SK-N-MC (cell line): ENCODE measurements at regions not wholly inside any gene's neighbourhood (a gene's known extent, or its start where the extent isn't known, plus 50 kb on each side); places are given as distances from the start of the nearest gene placed in this dataset.
A peak's percentile ranks its signal among the peaks of the same experiment; 100 is the strongest.

Experiments
- DNase-seq: peaks from one replicate; pipeline ENCODE4 v3.0.0-alpha.2; 2011; ENCODE audit warnings: low read depth, low spot score
- H3K27ac ChIP-seq: fragments of 200-600 bp; sonication (generic); 2 replicates; pipeline ENCODE4 v1.5.1; 2016; ENCODE audit warnings: mixed run types
- H3K36me3 ChIP-seq: fragments of 200-600 bp; sonication (generic); 2 replicates; pipeline ENCODE4 v1.6.1; 2017; ENCODE audit warnings: antibody characterized with exemption, low read length, mixed read lengths; ENCODE audit not compliant: insufficient read depth
- H3K4me3 ChIP-seq: fragments of 200-600 bp; sonication (generic); 2 replicates; pipeline ENCODE4 v1.5.1; 2016
- H3K9ac ChIP-seq: fragments of 200-600 bp; sonication (generic); 2 replicates; pipeline ENCODE4 v1.8.0; 2017; ENCODE audit warnings: mixed run types, mixed read lengths; ENCODE audit not compliant: insufficient read length
- H3K9me3 ChIP-seq: fragments of 200-600 bp; sonication (generic); 2 replicates; pipeline ENCODE4 v1.6.1; 2017; ENCODE audit warnings: low read depth, mild to moderate bottlenecking, antibody characterized with exemption, low read length, moderate library complexity, mixed read lengths
- EZH2 ChIP-seq: fragments of 200-600 bp; sonication (generic); IDR thresholded peaks from one replicate; pipeline ENCODE4 v1.6.1; 2017; ENCODE audit warnings: antibody characterized with exemption
- FOXP2 ChIP-seq: optimal IDR thresholded peaks from 2 replicates; pipeline ENCODE3; 2011; ENCODE audit warnings: mild to moderate bottlenecking, moderate library complexity; ENCODE audit not compliant: insufficient read depth; ENCODE audit errors: extremely low read length, control extremely low read depth
- POLR2AphosphoS5 ChIP-seq: IDR thresholded peaks from 2 replicates; pipeline ENCODE4 v1.6.1; 2012; ENCODE audit warnings: mild to moderate bottlenecking, low read depth, low read length, borderline replicate concordance

- Histone ChIP-seq H3K4me3 (no peak overlapping the region), H3K9ac (peak overlapping the region; percentile 35), H3K36me3 (no peaks in the 10 kb centered on the region), H3K27ac (no peak overlapping the region), H3K9me3 (no peaks in the 10 kb centered on the region)
- DNase-seq: no peak
- TF ChIP-seq POLR2AphosphoS5 (no peak), FOXP2 (no peak), EZH2 (no peak)
These were observed 60.6 kb upstream of the HS6ST1 start for GRCh38 chr2:128379021-128380015.

DNA sequence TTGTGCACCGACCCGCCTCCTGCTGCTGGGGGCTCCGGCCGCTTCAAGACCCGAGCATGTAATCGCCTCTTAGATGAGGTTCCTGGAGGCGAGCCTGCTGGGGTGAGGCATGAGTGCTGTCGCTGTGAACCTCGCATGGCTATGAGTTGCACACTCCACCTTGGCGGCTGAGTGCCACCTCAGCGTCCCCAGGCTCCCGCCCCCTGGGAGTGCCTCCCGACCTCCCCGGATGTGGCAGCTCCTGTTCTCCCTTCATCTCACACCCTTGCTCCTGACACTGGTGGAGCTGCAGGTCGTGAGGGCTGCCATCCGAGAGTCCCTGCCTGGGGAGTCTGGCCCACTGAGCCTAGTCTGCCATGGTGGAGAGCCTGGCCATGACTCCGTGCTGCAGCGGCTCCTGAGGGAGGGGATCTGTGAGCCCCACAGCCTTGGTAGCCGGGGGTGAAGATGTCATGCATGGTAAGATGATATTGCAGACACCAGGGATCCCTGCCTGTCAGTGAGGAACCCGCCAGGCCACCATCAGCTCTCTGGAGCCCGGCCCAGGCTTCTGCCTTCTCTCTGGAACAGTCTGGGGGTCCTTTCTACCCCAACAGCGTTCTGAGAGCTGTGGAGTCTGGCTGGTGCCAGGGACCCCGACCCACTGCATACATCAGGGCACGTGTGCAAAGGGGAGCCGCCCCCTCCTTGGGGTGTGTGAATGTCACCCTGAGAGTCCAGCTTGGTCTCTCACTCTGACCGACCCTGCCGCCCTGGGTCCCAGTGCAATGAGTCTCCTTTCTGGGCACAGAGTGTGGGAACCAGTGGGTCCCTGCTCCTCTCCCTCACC is 61.6 kb upstream of the HS6ST1 start:
- H3K4me3 ChIP-seq: no peak overlapping the region
- no peaks in the 10 kb centered on the region for H3K9me3 ChIP-seq
- H3K9ac ChIP-seq: no peak overlapping the region
- no peak for DNase-seq
- no peaks in the 10 kb centered on the region for H3K36me3 ChIP-seq
- H3K27ac ChIP-seq: no peak overlapping the region
- TF ChIP-seq EZH2 (no peak), FOXP2 (no peak), POLR2AphosphoS5 (no peak)

DNA sequence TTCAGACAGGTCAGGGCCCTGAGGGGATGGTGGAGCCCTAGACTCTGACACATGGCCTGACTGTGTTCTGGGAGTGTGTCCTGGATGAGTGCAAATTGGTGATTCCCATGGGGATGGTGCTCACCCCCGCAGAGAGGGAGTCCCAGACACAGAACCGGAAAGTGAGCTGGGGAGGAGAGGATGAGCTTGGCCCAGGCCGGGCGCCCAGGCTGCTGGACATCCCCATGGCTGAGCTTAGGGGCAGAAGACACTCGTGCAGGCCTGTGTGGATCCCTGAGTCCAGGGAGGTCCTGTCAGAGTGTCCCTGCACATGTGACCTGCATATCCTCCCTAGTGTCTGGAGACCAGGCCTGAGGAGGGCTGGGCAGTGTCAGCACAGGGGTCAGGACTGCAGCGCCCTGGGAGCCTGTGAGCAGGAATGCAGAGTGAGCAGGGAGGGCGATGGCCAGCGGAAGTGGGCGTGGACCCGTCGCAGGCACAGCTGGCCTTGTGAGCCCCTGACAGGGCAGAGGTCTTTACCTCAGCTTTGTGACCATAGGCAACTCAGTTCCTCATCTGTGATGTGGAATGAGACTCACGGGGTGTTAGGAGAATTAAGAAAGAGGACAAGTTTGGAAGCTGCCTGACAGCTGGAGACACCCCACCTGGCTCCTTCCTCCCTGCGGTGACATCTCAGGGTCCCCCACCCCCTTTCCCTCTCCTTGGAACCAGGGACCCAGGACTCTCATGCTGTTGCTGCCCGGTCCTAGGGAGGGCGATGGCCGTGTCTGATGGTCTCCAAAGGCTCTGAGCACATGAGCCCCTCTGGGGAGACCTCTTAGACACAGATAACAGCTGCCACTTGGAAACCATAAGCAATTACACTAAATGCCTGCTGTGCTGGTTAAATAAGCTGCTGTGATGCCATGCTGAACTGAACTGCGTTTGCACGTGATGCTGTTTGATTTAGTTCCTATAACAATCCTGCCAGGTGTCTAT is 62.6 kb upstream of the HS6ST1 start:
- TF ChIP-seq FOXP2: no peak
- Histone ChIP-seq H3K9ac (no peak overlapping the region), H3K36me3 (no peaks in the 10 kb centered on the region), H3K9me3 (no peaks in the 10 kb centered on the region), H3K27ac (no peak overlapping the region), H3K4me3 (no peak overlapping the region)
- no peak for DNase-seq

DNA sequence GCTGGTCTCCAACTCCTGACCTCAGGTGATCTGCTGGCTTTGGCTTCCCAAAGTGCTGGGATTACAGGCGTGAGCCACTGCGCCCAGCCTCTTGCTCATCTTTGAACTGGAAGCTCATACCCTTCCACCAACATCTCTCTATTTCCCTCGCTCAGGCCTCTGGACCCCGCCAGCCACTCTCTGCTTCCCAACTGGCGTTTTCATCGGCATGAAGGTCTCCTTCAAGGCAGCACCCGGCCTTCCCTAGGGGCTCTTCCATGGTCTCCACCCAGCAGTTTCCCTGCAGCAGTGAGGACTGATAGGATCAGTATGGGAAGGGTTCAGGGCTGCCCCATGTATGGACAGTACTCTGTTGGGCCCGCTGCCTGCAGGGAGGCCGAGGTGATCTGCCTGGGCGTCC is 65.8 kb upstream of the HS6ST1 start:
- H3K9me3 ChIP-seq: no peaks in the 10 kb centered on the region
- TF ChIP-seq POLR2AphosphoS5 (no peak), EZH2 (no peak), FOXP2 (no peak)
- no peak for DNase-seq

DNA sequence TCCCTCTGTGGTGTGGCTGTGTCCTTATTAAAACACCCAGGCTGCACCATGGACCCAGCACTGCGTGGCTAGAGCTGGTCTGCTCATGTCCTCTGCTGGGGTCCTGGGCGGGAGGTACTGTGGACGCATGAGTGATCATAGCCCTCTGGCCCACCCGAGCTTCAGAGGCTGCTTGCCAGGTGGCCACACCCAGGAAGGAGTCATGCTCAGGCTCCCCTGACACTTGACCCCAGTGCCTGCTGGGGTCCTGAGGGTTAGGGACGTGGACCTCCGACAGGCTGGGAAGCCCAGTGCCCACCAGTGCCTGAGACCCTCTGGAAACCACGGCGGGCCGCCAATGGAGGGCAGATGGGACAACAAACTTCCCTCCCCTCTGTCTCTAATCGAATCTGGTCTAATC is 66.3 kb upstream of the HS6ST1 start:
- no peak overlapping the region for H3K9ac ChIP-seq
- H3K4me3 ChIP-seq: no peak overlapping the region
- TF ChIP-seq POLR2AphosphoS5: no peak
- no peak for TF ChIP-seq FOXP2
- TF ChIP-seq EZH2: no peak
- no peaks in the 10 kb centered on the region for H3K9me3 ChIP-seq
- no peak for DNase-seq
- H3K36me3 ChIP-seq: no peaks in the 10 kb centered on the region
- H3K27ac ChIP-seq: no peak overlapping the region

More for the DNA sequence above, 65.8 kb upstream of the HS6ST1 start:
- Histone ChIP-seq H3K27ac (no peak overlapping the region), H3K9ac (no peak overlapping the region), H3K4me3 (no peak overlapping the region), H3K36me3 (no peaks in the 10 kb centered on the region)

DNA sequence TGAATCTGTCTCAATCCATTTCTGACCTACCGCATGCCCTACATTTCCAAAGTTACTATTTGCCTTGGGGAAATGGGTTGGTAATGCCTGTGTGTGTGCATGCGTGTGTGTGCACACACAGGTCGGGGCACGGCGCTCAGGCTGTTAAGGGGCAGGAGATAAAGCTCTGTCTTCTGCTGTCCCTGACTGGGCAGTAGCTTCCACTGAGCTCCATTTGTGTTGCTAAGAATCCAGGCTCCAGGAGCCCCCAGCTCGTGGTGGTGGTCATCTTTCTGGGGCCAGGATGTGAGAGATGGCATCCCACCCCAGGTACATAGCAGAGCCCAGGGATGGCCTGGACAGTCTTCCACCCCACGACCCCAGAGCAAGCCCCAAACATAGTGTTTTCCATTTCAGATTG is 66.7 kb upstream of the HS6ST1 start:
- Histone ChIP-seq H3K36me3 (no peaks in the 10 kb centered on the region), H3K4me3 (no peak overlapping the region), H3K9ac (no peak overlapping the region), H3K27ac (no peak overlapping the region), H3K9me3 (no peaks in the 10 kb centered on the region)
- TF ChIP-seq FOXP2 (no peak), POLR2AphosphoS5 (no peak), EZH2 (no peak)
- DNase-seq: no peak

GRCh38 chr2:128386066-128386465 is 67.4 kb upstream of the HS6ST1 start:
- Histone ChIP-seq H3K4me3 (no peak overlapping the region), H3K36me3 (no peaks in the 10 kb centered on the region), H3K27ac (no peak overlapping the region), H3K9ac (no peak overlapping the region), H3K9me3 (no peaks in the 10 kb centered on the region)
- TF ChIP-seq EZH2 (no peak), FOXP2 (no peak), POLR2AphosphoS5 (no peak)
- no peak for DNase-seq
